T-helper 1 cell treated with Interleukin-12 subunit alpha and Interleukin-12 subunit beta and Interleukin-4 antibody, amounts not matched to agents 30 ng/mL and 1 ng/mL, for 36 hours (primary cell): ENCODE measurements at regions not wholly inside any gene's neighbourhood (a gene's known extent, or its start where the extent isn't known, plus 50 kb on each side); places are given as distances from the start of the nearest gene placed in this dataset.

Experiments used
- intact Hi-C: fragments of 100-400 bp; cut with micrococcal nuclease; formaldehyde crosslinking; loops from one replicate; pipeline ENCODE4 v1.15.1; 2024

DNA sequence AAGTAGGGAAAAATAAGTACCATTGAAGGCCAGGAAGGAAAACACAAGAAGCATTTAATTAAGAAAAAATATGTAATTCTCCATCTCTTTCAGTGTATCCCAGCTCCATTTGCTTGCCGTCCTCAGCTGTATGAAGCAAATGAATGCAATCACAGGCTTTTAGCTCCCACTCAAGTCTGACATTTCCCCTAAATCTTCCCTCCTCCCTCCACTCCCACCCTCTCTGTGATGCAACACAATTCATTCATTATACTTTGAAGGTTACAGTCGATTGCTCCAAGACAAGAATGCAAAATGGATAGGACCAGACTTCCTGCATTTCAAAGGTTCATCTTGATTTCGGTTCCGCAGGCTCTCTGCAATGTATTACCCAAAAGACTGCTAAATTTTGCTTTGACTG is 172.7 kb upstream of the SERPINE2 start:
- intact Hi-C loops = no loop called here

DNA sequence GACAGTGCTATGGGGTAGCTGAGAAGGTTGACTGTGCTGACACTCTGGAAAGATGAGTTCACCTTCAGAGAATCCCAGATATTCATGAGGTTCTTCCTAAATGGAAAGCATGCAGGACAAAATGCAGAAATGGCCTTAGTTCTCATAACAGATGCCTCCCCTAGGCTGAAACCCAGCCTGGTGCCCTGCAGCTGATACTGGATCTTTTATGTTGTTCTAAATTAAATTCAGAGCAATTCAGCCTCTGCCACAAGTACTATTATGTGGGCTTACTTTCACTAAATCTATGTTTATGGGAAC is 172.0 kb upstream of the SERPINE2 start:
- intact Hi-C loops = no loop called here

DNA sequence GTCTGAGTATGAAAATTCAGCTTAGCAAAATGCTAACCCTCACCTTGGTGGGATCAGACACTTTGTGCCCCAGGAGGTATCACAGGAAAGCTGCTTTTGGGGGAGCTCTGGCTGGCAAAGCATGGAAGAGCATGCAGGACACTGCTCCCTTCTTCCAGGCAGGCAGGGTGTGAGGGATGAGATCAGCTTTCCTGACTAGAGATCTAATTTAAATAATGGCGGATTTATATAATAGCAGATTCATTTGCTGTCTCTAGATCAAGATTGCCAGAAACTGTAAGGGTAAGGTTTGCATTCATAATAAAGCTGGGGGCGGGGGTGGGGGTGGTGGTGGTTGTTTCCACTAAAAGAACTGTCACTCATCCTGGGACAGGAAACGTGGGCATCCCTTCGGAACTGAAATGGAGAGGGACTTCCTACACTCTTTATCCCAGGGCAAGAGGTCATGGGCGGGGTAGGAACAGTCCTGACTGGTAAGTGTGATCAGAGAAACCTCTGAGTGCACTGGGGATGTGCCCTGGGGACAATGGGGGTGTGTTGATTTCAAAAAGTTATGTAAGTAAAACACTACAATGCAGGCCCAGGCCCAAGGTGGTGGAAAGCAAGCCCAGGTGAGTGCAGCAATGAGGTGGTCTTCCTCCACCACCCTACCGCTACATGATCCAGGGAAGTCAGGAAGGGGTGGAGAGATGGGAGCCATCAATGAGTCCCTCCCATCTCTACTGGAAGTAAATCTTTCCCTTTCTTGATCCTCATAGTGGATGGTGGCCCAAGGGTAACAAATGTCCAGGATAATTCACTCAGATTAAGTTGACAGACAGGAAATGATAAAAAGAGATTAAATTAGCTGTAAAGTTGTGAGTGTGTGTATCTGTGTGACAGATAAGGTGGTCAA is 171.4 kb upstream of the SERPINE2 start:
- intact Hi-C loops = no loop called here

- intact Hi-C loops = no loop called here
Measured at GRCh38 chr2:224209555-224210285, 170.6 kb upstream of the SERPINE2 start.

DNA sequence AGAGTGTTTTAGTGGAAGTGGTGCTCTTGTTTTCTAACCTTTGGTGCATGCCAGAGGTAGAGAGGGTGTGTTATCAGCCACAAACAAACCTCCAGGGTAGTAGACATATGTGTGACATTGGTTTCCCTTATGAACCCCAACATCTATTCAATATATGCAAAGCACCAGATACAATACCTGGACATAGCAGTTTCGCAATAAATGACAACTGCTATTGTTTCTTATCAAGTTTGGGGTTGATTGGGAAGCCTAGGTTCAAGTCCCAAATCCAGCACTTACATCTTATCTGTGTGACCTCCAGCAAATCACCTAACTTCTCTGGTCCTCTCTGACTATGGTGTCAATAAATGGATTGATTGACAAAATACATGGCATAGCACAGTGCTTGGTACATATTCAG is 169.4 kb upstream of the SERPINE2 start:
- intact Hi-C loops = no loop called here

- intact Hi-C loops = no loop called here
Measured at GRCh38 chr2:224208007-224208406, 168.9 kb upstream of the SERPINE2 start.

GRCh38 chr2:224206816-224207215 is 167.7 kb upstream of the SERPINE2 start:
- intact Hi-C loops = no loop called here

DNA sequence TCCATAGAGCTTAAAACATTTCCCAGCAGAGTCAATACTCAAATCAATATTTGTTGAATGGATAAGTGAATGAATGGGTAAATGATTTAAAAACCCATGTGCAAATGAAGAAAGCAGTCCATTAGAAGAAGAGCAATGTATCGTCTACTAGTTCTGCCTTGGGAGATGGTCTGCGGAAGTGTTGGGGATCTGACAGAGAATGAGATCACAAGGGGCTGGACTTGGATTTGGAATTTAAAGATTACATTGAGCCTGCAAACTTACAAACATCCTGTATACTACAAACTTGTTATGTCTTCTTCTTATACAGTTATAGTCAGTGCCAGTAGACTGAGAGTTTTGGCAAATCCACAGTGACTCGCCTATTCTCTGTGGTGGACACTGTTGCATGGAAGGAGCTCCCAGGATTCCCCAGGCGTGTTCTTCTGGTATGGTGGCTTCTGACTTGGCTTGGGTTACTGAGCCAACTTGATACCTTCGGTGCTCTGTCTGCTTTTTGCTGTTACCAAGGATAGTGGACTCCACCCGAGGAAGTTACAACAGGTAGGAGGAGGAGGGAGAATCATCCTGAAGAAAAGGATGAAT is 163.3 kb upstream of the SERPINE2 start:
- intact Hi-C loops = no loop called here

DNA sequence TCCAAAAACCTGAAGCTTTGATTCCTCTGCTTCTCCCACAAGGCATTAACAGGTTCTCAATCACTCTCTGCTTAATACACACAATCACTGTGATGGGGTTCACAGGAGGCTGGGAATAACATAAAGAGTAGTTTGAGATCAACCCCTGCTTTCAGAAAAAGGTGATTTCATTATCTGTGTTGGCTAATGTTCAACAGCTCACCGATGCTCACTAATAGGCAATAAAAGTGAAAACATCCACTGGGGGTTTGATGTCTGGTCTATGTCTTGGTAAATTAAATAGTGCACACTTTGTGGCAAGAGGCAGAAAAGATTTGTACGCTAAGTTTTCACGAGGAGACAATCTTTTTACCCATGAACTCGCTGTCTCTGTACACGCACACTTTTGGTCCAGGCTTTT is 159.3 kb upstream of the SERPINE2 start:
- intact Hi-C loops = no loop called here

GRCh38 chr2:224196810-224197209 is 157.7 kb upstream of the SERPINE2 start:
- intact Hi-C loops = no loop called here

GRCh38 chr2:224195925-224196571 is 157.0 kb upstream of the SERPINE2 start:
- intact Hi-C loops = no loop called here

DNA sequence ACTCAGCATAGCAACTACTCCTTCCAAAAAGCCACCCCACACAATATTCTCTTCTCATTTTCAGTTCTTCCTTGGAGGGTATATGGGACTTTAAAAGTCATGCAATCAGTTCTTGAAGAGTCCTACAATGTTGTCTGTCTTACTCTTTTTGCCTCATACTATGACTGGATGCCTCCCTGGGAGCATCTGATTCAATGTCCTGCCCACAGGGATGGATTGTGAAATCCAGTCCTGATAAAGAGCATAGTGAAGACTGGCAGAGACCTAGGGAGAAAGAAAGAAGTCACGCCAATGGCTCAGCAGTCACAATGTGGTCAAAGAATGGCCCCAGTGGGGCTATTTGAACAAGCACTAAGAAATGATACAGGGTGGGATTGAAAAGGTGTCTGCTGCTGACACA is 155.1 kb upstream of the SERPINE2 start:
- intact Hi-C loops = no loop called here

DNA sequence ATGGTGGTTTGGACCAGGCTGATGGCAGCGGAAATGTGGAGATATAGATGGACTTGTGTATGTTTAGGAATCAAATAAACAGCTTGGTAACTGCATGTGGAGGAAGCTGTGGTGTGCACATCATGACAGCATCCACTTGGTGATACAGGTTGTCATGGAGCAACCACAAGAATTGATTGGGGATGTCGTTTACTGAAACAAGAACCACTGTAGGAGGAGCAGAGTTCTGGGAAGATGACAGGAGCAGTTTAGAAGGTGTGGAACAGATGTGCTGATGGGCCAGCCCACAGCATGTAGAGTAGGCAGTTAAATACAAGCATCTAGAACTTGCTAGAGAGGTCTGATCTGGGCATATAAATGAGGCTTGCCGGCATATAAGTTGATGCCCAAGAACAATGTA is 152.4 kb upstream of the SERPINE2 start:
- intact Hi-C loops = no loop called here

DNA sequence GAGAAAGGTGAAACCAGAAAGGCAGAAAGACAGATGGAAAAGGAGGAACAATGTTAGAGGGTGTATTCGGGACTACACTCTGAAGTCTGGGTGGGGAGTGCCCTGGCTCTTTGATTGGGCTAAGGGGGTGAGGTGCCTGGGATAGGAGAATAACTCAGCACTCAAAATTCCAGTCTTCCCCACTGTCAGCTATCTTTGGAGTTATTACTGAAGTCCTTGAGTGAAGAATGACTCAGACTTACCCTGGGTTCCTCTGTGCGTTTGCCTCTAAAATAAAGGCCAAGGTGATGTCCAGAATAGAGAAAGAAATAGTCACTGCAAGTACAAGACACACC is 151.8 kb upstream of the SERPINE2 start:
- intact Hi-C loops = no loop called here

DNA sequence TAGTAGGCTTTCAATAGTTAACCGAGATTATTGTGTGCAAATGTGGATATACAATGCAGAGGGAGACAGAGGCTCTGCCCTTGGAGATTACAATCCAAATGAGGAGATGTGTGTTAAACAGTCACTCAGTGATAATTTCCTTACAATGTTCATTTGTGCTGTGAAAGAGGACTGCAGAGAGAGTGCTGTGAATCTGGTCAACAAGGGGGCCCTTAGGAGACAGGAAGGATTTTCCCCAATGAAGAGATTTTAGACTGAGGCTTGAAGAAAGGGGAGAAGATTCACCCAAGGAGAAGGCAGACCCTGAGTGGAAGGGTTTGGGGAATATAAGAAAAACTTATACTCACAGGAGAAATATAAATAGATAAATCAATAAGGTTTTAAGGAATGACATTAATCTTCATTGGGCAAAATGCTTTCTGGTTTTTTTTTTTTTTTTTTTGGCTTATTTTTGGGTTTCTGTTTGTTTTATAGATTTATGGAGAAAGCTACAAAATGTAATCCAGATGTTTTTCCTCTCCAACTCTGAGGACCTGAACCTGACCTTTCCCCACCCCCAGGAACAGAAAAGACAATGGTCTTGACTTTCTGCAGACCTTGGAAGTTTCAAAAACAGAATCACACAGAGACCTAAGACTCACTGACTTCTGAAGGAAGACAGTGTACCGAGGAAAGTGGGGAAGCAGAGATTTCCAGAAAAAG is 151.3 kb upstream of the SERPINE2 start:
- intact Hi-C loops = no loop called here

- intact Hi-C loops = no loop called here
Measured at GRCh38 chr2:224187220-224187619, 148.1 kb upstream of the SERPINE2 start.

GRCh38 chr2:224185023-224185601 is 146.0 kb upstream of the SERPINE2 start:
- intact Hi-C loops = no loop called here

GRCh38 chr2:224183086-224183485 is 144.0 kb upstream of the SERPINE2 start:
- intact Hi-C loops = no loop called here

DNA sequence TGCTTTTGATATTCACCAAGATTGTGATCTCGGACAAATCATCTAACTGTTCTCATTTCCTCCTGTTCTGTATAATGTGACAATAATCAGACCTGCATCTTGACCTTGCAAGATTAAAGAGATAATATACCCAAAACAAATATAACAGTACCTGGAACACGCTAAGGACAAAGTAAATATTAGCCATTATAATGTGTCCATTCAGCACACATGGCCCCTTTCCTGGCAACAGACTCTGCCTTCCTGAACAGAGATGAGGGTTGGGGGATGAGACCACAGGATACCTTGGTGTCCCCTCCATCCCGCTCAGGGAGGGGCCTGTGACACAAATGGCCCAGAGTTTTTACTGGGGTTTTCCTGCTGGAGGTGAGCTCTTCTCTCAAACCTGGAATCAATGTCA is 143.4 kb upstream of the SERPINE2 start:
- intact Hi-C loops = no loop called here

DNA sequence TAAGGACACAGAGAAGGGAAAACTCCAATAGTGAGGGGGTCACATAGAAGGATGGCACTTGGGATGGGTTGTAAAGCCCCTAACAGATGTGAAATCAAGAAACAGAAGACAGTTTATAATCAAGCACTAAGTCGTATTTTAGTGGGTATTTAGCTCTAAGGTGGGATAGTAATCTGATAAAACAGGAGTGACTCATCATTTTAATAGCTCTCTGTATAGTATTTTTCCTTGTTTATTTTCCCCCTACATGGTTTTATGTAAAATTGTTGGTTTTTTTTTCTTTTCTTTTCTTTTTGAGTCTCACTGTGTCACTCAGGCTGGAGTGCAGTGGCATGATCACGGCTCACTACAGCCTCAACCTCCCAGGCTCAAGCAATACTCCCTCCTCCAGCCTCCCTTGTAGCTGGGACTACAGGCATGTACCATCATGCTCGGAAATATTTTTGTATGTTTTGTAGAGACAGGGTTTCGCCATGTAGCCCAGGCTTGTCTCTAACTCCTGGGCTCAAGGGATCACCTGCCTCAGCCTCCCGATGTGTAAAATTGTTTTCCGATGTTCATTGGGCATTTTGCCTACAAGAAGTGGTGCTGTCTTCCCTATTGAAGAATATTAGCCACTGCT is 142.6 kb upstream of the SERPINE2 start:
- intact Hi-C loops = no loop called here

- intact Hi-C loops = no loop called here
Measured at GRCh38 chr2:224180810-224181209, 141.7 kb upstream of the SERPINE2 start.
